ENCODE measurements at regions not wholly inside any gene's neighbourhood (a gene's known extent, or its start where the extent isn't known, plus 50 kb on each side); places are given as distances from the start of the nearest gene placed in this dataset.

GRCh38 chr5:28495876-28496275 lies 1457.5 kb upstream of the CDH9 start:
- Mint-ChIP-seq H3K27ac (no peak overlapping the region), H3K27me3 (ENCODE audit: insufficient read depth, low read depth, poor library complexity) (no peaks in the 10 kb centered on the region), H3K36me3 (ENCODE audit: low read depth) (no peaks in the 10 kb centered on the region; the same call in 2 of the 3 replicates), H3K9me3 (0 out of 3 replicates have a peak, but pooled peaks cover 2% of the 10 kb centered on the region), H3K4me3 (no peak overlapping the region), H3K4me1 (peaks cover 9% of the 10 kb centered on the region)
- Histone ChIP-seq H3K79me2 (replicated peaks; ENCODE audit: insufficient read depth) (no peaks in the 10 kb centered on the region), H3K9me2 (ENCODE audit: insufficient read depth) (peaks cover 1% of the 10 kb centered on the region; the same call in 1 of the 2 replicates), H2AFZ (no peak overlapping the region), H3K4me3 (no peak overlapping the region), H3K27ac (ENCODE audit: low read depth) (no peak overlapping the region), H3K27me3 (ENCODE audit: insufficient read depth) (no peaks in the 10 kb centered on the region), H3F3A (replicated peaks; ENCODE audit: low read depth) (no peaks in the 10 kb centered on the region), H3K4me1 (ENCODE audit: insufficient read depth) (peaks cover 21% of the 10 kb centered on the region), H3K4me2 (no peak overlapping the region), H3K36me3 (ENCODE audit: insufficient read depth) (no peaks in the 10 kb centered on the region), H4K20me1 (replicated peaks; ENCODE audit: insufficient read depth) (no peaks in the 10 kb centered on the region)
- no peak for ATAC-seq
- TF ChIP-seq ZNF331 (CRISPR knock-in tag; IDR thresholded peaks at IDR 0.05; ENCODE audit: low read depth) (no peak), NANOG (IDR thresholded peaks at IDR 0.05; ENCODE audit: borderline replicate concordance) (no peak), JUNB (IDR thresholded peaks at IDR 0.05; ENCODE audit: unreplicated experiment) (no peak), STAT1 (IDR thresholded peaks at IDR 0.05; ENCODE audit: unreplicated experiment) (no peak), ETS1 (IDR thresholded peaks at IDR 0.05) (no peak), REST (IDR thresholded peaks at IDR 0.05; ENCODE audit: unreplicated experiment) (no peak), CREB1 (CRISPR knock-in tag; IDR thresholded peaks at IDR 0.05; ENCODE audit: low read depth) (no peak), CTCF (conservative IDR thresholded peaks at IDR 0.05; ENCODE audit: low read depth in 2 of 2) (no peak), POLR2AphosphoS5 (IDR thresholded peaks at IDR 0.05; ENCODE audit: low read depth) (no peak), ZNF462 (CRISPR knock-in tag; IDR thresholded peaks at IDR 0.05) (no peak), ZNF114 (CRISPR knock-in tag; IDR thresholded peaks at IDR 0.05) (no peak), EZH2 (IDR thresholded peaks at IDR 0.05; ENCODE audit: low read depth, unreplicated experiment) (no peak), EZH2phosphoT487 (IDR thresholded peaks at IDR 0.05; ENCODE audit: unreplicated experiment) (no peak)
- no peak for DNase-seq (ENCODE audit: low spot score)

All from GM23338 (cell line).